CD4-positive, alpha-beta T cell treated with Interleukin-1 beta for 1 hour (primary cell): ENCODE measurements at regions not wholly inside any gene's neighbourhood (a gene's known extent, or its start where the extent isn't known, plus 50 kb on each side); places are given as distances from the start of the nearest gene placed in this dataset.

Experiments used
- DNase-seq, 2 donors: peaks; one replicate each; pipeline ENCODE4 v3.0.0-alpha.2; 2020 to 2022

- DNase-seq: no peak
Observed at GRCh38 chr15:70361891-70362290, 264.2 kb upstream of the TLE3 start.

DNA sequence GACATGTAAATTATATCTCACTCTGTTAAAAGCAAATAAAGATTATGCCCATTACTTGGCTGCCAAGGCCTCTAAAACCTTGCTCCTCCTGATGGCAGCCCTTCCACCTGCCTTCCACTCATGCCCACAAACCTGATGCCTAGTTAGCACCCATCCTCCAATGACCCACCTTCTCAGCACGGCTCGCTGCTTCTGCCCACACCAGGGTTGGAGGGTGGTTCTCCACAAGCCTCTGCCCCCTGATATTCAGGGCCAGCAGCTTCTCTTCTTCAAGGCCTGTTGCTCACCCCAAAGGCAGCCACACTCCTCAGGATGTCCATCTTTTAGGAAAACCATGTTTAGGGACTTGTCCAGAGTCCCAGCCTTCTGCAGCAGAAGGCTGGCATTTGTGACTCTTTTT is 263.4 kb upstream of the TLE3 start:
- DNase-seq: no peak

- DNase-seq: no peak
Observed at GRCh38 chr15:70358871-70359647, 261.3 kb upstream of the TLE3 start.

DNA sequence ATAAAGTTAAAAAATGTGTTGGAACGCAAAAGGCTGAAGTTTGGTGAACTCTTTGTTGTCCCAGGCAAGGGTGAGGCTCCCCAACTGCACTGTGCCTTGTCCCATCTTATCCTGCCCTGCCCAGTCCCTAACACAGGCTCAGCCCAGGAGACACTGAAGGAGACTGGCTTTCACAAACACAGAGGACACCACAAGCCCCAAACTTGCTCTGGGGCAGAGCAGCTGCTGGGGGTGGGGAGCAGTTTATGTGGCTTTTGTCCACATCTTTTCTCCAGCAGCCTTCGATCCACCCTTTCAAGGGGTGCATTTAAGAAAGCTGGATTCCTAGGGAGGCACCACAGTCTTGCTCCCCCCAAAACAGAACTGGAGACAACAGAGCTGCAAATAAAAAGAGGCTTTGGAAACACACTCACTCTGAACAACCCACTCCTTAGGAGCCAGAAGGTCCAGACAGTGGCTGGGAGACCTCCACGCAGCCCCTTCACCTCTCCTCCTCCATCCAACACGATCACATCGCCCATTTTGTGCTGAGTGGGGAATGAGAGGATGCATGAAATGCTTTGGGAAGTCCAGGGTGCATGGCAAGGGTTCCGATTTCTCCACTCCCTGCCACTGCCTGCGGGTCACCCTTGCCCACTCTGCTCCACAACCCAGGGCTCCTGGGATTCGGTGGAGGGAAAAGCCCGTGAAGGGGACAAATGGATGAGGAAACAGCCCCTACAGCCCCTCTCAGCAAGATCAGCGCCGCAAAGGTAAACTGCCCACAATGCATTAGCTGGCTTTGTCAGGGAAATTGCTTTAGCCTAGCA is 260.5 kb upstream of the TLE3 start:
- DNase-seq: no peak

DNA sequence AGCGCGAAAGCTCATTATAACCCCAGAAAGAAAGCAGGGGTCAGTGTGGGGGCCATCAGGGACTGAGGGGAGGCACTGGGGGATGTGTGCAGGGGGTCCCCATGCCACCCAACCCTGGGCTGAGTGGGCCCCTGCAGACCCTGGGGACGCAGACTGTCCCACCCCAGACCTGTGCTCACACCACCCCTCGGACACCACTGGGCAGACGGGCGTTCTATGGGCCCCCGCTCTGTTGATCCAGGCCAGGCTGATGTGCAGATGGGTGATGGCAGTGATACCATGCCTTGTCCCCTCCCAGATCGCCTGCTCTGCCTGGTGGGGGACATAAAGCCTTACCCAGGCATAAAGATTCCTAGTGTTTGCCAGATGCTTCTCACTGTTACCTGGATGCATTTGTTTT is 259.7 kb upstream of the TLE3 start:
- no peak for DNase-seq

DNA sequence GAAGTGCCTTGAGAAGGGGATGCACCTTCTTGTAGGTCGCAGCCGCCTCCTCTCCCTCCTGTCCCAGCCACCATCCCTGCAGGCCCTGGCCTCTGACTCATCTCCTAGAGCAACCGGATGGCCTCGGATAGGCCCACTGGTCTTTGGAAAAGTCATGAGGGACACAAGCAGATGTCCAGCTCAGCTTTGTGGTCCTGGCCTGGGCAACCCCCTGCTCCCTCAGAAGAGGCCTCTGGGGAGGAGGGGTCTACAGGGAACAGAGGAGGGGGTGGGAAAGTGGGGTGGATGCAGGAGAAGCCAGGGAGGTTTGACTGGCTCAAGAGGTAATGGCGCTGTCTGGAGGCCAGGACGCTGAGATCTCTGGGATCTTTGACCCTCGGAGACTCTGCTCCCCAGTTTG is 259.2 kb upstream of the TLE3 start:
- DNase-seq: no peak

- no peak for DNase-seq
Observed at GRCh38 chr15:70356062-70356860, 258.5 kb upstream of the TLE3 start.

DNA sequence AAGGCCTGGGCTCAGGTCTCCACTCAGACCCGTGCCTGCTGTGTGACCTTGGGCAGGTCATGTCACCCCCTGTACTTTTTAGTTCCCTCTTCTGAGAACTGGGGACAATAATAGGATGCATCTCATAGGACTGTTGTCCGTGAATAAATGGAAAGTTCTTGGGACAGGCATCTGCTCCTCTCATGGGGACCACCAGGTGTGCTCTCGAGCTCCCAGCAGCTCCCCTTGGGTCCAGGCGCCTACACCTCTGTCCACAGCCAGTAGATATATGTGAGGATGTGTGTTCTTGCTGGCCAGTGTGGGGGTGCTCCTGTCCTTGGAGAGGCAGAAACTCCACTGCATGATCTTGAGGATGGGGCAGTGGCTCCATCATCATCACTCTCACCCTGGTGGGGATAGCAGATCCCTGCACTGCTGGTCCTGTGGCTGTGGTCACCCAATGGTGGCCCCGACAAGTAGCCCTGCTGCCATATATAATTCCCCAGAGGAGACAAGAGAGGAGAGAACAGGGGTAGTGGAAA is 257.6 kb upstream of the TLE3 start:
- no peak for DNase-seq

- no peak for DNase-seq
Observed at GRCh38 chr15:70354346-70354905, 256.7 kb upstream of the TLE3 start.

- no peak for DNase-seq
Observed at GRCh38 chr15:70353606-70354345, 256.1 kb upstream of the TLE3 start.

GRCh38 chr15:70351941-70352774 is 254.4 kb upstream of the TLE3 start:
- DNase-seq: no peak

GRCh38 chr15:70351391-70351790 is 253.7 kb upstream of the TLE3 start:
- DNase-seq: no peak

DNA sequence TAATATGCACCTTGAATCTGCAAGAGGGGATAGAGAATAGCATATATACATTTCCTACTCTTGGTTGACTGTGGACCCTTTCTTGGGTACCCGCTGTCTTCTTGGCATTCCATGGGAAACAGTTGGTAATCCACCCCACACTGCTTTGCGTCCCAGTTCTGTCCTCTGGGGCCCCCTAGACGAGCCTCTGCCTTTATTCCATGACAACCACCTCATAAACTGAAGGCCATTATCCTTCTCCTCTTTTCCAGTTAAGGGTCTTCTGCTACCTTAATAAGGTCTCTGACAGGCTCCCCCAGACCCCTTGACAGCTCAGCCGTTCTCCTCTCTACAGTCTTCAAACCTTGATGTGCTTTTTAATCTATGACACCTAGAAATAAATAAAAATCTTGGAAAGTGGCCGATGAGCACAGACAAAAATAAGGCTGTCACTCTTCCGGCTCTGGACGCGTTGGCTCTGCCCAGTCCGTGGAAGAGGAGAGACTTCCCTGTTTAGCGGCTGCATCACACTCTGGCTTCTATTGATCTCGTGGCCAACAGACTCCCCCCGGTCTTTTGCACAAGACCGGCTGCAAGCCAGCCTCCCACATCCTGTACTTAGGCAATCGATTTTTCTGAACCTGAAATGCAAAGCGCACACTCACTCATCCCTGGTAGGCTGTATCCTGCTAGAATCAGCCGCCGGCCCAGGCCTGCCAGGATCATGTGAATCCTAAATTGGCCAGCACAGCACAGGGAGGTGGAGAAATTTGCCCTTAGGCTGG is 251.0 kb upstream of the TLE3 start:
- peak in 1 of 2 donors; percentile 50 for DNase-seq

- no peak for DNase-seq
Observed at GRCh38 chr15:70348226-70348543, 250.5 kb upstream of the TLE3 start.

- no peak for DNase-seq
Observed at GRCh38 chr15:70347321-70348225, 249.9 kb upstream of the TLE3 start.

DNA sequence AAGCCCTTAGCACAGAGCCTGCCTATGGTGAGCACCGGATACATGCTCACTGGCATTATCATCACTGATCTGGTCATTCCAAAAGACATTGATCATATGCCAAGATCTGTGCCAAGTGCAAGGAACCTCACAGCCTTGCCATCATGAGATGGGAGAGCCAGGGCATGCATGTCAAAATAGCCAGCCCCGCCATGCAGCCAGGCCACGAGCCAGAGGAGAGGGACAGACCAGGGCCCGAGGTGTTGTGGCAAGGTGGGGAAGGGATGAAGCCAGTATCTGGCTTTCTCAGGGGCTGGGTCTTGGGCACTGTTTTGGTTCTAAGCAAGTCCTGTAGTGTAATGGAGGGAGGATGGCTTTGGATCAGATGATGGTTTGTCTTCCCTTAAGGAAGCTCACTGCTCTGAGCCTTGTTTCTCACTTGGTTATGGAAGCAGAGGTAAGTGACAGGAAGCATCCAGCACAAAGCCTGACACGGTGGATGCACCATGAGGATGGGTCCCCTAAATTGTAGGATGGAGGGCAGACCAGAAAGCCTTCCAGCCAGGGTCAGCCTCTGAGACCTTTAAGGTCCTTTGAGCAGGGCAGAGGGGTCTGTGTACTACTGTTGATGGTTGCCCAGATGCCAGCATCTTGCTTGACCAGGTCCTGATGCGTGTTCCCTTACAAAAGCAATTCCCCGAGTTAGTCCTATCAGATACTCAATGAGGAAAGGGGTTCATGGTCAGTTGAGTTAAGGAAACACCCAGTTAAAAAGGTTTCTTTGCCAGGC is 247.7 kb upstream of the TLE3 start:
- DNase-seq: no peak

- no peak for DNase-seq
Observed at GRCh38 chr15:70344666-70345065, 246.9 kb upstream of the TLE3 start.

- no peak for DNase-seq
Observed at GRCh38 chr15:70343961-70344621, 246.4 kb upstream of the TLE3 start.
